GDM1 (cell line): ENCODE measurements at regions not wholly inside any gene's neighbourhood (a gene's known extent, or its start where the extent isn't known, plus 50 kb on each side); places are given as distances from the start of the nearest gene placed in this dataset.
"Not testable (repeated sequence)": the region's sequence is repeated elsewhere in the genome, so short reads cannot be mapped to it uniquely, and the experiment has no call there.

Experiments
- DNase-seq: peaks from one replicate; lab custom pipeline; 2025; lab: John Stamatoyannopoulos, UW

- no peak for DNase-seq
These were observed 112.1 kb upstream of the SMLR1 start for GRCh38 chr6:130715058-130715457.

- no peak for DNase-seq
These were observed 110.7 kb upstream of the SMLR1 start for GRCh38 chr6:130716466-130716865.

- no peak for DNase-seq
These were observed 109.5 kb upstream of the SMLR1 start for GRCh38 chr6:130717657-130718056.

GRCh38 chr6:130720076-130720715 is 107.0 kb upstream of the SMLR1 start:
- DNase-seq, result no peak

GRCh38 chr6:130724089-130724488 is 103.1 kb upstream of the SMLR1 start:
- no peak for DNase-seq

GRCh38 chr6:130725551-130725950 is 101.7 kb upstream of the SMLR1 start:
- no peak for DNase-seq

- DNase-seq, result not testable (repeated sequence)
These were observed 99.1 kb upstream of the SMLR1 start for GRCh38 chr6:130728064-130728463.

- DNase-seq, result no peak
These were observed 96.6 kb upstream of the SMLR1 start for GRCh38 chr6:130730600-130730999.

GRCh38 chr6:130734161-130734560 is 93.0 kb upstream of the SMLR1 start:
- DNase-seq, result no peak

GRCh38 chr6:130740308-130740707 is 86.9 kb upstream of the SMLR1 start:
- no peak for DNase-seq

GRCh38 chr6:130742131-130742681 is 85.0 kb upstream of the SMLR1 start:
- no peak for DNase-seq

GRCh38 chr6:130743175-130743574 is 84.0 kb upstream of the SMLR1 start:
- DNase-seq, result no peak

GRCh38 chr6:130744576-130745366 is 82.4 kb upstream of the SMLR1 start:
- DNase-seq, result no peak

- no peak for DNase-seq
These were observed 79.2 kb upstream of the SMLR1 start for GRCh38 chr6:130748041-130748440.

- no peak for DNase-seq
These were observed 77.8 kb upstream of the SMLR1 start for GRCh38 chr6:130749402-130749801.

GRCh38 chr6:130752267-130752666 is 74.9 kb upstream of the SMLR1 start:
- DNase-seq, result no peak

- DNase-seq, result no peak
These were observed 72.3 kb upstream of the SMLR1 start for GRCh38 chr6:130754786-130755367.

- no peak for DNase-seq
These were observed 71.7 kb upstream of the SMLR1 start for GRCh38 chr6:130755368-130756034.

GRCh38 chr6:130756824-130757223 is 70.4 kb upstream of the SMLR1 start:
- DNase-seq, result no peak

GRCh38 chr6:130758813-130759212 is 68.4 kb upstream of the SMLR1 start:
- DNase-seq, result no peak

- no peak for DNase-seq
These were observed 67.2 kb upstream of the SMLR1 start for GRCh38 chr6:130760006-130760405.

GRCh38 chr6:130761286-130761685 is 65.9 kb upstream of the SMLR1 start:
- no peak for DNase-seq
